A673 (cell line): ENCODE measurements at regions not wholly inside any gene's neighbourhood (a gene's known extent, or its start where the extent isn't known, plus 50 kb on each side); places are given as distances from the start of the nearest gene placed in this dataset.

Experiments
- CTCF ChIP-seq: fragments of 300-800, 200-600 bp; sonication (generic); conservative IDR thresholded peaks from 2 replicates; pipeline ENCODE4 v1.5.1; 2017; ENCODE audit warnings: low read depth, mild to moderate bottlenecking, antibody characterized with exemption, low read length, moderate library complexity, mixed read lengths
- EZH2 ChIP-seq: fragments of 200-600 bp; sonication (generic); IDR thresholded peaks from 2 replicates; pipeline ENCODE4 v1.6.1; 2017; ENCODE audit warnings: borderline replicate concordance, low read depth, mild to moderate bottlenecking, mixed read lengths, antibody characterized with exemption, low read length; ENCODE audit not compliant: poor library complexity, severe bottlenecking

- TF ChIP-seq CTCF = no peak
- no peak for TF ChIP-seq EZH2
Observed at GRCh38 chr16:85491798-85492294, 121.3 kb upstream of the GSE1 start.
